ENCODE measurements at regions not wholly inside any gene's neighbourhood (a gene's known extent, or its start where the extent isn't known, plus 50 kb on each side); places are given as distances from the start of the nearest gene placed in this dataset.

- TF ChIP-seq, protein P1, sequence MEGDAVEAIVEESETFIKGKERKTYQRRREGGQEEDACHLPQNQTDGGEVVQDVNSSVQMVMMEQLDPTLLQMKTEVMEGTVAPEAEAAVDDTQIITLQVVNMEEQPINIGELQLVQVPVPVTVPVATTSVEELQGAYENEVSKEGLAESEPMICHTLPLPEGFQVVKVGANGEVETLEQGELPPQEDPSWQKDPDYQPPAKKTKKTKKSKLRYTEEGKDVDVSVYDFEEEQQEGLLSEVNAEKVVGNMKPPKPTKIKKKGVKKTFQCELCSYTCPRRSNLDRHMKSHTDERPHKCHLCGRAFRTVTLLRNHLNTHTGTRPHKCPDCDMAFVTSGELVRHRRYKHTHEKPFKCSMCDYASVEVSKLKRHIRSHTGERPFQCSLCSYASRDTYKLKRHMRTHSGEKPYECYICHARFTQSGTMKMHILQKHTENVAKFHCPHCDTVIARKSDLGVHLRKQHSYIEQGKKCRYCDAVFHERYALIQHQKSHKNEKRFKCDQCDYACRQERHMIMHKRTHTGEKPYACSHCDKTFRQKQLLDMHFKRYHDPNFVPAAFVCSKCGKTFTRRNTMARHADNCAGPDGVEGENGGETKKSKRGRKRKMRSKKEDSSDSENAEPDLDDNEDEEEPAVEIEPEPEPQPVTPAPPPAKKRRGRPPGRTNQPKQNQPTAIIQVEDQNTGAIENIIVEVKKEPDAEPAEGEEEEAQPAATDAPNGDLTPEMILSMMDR (IDR thresholded peaks at IDR 0.05; ENCODE audit: low read depth, low read length), result no peak
- Histone ChIP-seq H3K36me3 (no peaks in the 10 kb centered on the region), H3K27ac (no peak overlapping the region), H3K9me3 (ENCODE audit: severe bottlenecking) (no peaks in the 10 kb centered on the region), H3K4me3 (ENCODE audit: low read depth, low read length) (no peak overlapping the region), H3K27me3 (ENCODE audit: insufficient read depth, low read depth, severe bottlenecking) (no peaks in the 10 kb centered on the region)
- no peak for DNase-seq
Observed at GRCh38 chr5:68762201-68762600, 331.6 kb upstream of the SLC30A5 start.

DNA sequence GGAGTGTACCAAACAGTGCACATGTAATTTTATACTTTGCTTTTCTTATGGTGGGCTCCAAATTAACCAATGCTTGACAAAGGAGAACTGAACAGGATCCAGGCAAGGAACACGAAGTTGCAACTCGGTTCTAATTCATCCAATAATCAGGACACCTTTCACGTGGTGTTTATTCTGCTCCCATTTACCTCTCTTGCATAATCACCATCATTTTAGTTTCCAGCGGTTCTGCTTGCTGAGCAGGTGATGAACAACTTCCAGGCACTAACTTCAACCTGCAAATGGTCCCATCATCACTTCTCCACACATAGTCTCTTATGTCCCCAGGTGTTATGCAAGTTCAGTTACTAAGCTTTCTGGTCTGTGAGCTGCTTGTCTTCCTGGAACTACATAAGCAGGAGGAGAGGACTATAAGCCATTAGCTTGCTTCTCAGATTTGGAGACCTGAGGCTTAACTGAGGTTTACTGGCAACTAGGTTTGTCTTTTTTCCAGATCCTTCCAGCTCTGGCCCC, 326.8 kb upstream of the SLC30A5 start:
- H3K27me3 ChIP-seq (ENCODE audit: insufficient read depth, low read depth, severe bottlenecking), result no peaks in the 10 kb centered on the region
- no peaks in the 10 kb centered on the region for H3K36me3 ChIP-seq
- TF ChIP-seq, protein P1 (IDR thresholded peaks at IDR 0.05; ENCODE audit: low read depth, low read length), result no peak
- H3K9me3 ChIP-seq (ENCODE audit: severe bottlenecking), result no peaks in the 10 kb centered on the region
- no peak for DNase-seq
- no peak overlapping the region for H3K27ac ChIP-seq
- no peak overlapping the region for H3K4me3 ChIP-seq (ENCODE audit: low read depth, low read length)

GRCh38 chr5:68770551-68770950, 323.3 kb upstream of the SLC30A5 start:
- Histone ChIP-seq H3K9me3 (ENCODE audit: severe bottlenecking) (no peaks in the 10 kb centered on the region), H3K36me3 (no peaks in the 10 kb centered on the region), H3K27me3 (ENCODE audit: insufficient read depth, low read depth, severe bottlenecking) (no peaks in the 10 kb centered on the region), H3K4me3 (ENCODE audit: low read depth, low read length) (no peak overlapping the region), H3K27ac (peak overlapping the region; percentile 60)
- DNase-seq, result peak; percentile 83
- TF ChIP-seq, protein P1 (IDR thresholded peaks at IDR 0.05; ENCODE audit: low read depth, low read length), result no peak

GRCh38 chr5:68771221-68771620, 322.6 kb upstream of the SLC30A5 start:
- Histone ChIP-seq H3K27me3 (ENCODE audit: insufficient read depth, low read depth, severe bottlenecking) (no peaks in the 10 kb centered on the region), H3K27ac (peak overlapping the region; percentile 60), H3K36me3 (no peaks in the 10 kb centered on the region), H3K9me3 (ENCODE audit: severe bottlenecking) (no peaks in the 10 kb centered on the region), H3K4me3 (ENCODE audit: low read depth, low read length) (no peak overlapping the region)
- DNase-seq, result no peak
- TF ChIP-seq, protein P1 (IDR thresholded peaks at IDR 0.05; ENCODE audit: low read depth, low read length), result no peak

GRCh38 chr5:68771732-68772131, 322.1 kb upstream of the SLC30A5 start:
- H3K9me3 ChIP-seq (ENCODE audit: severe bottlenecking), result no peaks in the 10 kb centered on the region
- H3K36me3 ChIP-seq, result no peaks in the 10 kb centered on the region
- no peak for DNase-seq
- no peak overlapping the region for H3K27ac ChIP-seq
- TF ChIP-seq, protein P1 (IDR thresholded peaks at IDR 0.05; ENCODE audit: low read depth, low read length), result no peak
- H3K4me3 ChIP-seq (ENCODE audit: low read depth, low read length), result no peak overlapping the region
- H3K27me3 ChIP-seq (ENCODE audit: insufficient read depth, low read depth, severe bottlenecking), result no peaks in the 10 kb centered on the region

GRCh38 chr5:68776381-68776780, 317.4 kb upstream of the SLC30A5 start:
- no peak for DNase-seq
- TF ChIP-seq, protein P1 (IDR thresholded peaks at IDR 0.05; ENCODE audit: low read depth, low read length), result no peak
- H3K27me3 ChIP-seq (ENCODE audit: insufficient read depth, low read depth, severe bottlenecking), result no peaks in the 10 kb centered on the region
- H3K9me3 ChIP-seq (ENCODE audit: severe bottlenecking), result no peaks in the 10 kb centered on the region
- H3K27ac ChIP-seq, result no peak overlapping the region
- H3K4me3 ChIP-seq (ENCODE audit: low read depth, low read length), result no peak overlapping the region
- H3K36me3 ChIP-seq, result no peaks in the 10 kb centered on the region
